HFF-Myc (cell line): ENCODE measurements at regions not wholly inside any gene's neighbourhood (a gene's known extent, or its start where the extent isn't known, plus 50 kb on each side); places are given as distances from the start of the nearest gene placed in this dataset.

Source experiments
- DNase-seq: peaks from one replicate; pipeline ENCODE4 v3.0.0-alpha.2; 2011; ENCODE audit warnings: low read depth; ENCODE audit errors: extremely low read depth
- H3K4me3 ChIP-seq: replicated peaks from 2 replicates; pipeline ENCODE4 v1.5.1; 2011; ENCODE audit warnings: low read depth, mild to moderate bottlenecking, control low read depth, low read length
- CTCF ChIP-seq: IDR thresholded peaks from 2 replicates; pipeline ENCODE4 v1.5.1; 2012; ENCODE audit warnings: mild to moderate bottlenecking, low read depth, low read length, control low read depth; ENCODE audit errors: missing control alignments

GRCh38 chr2:16718576-16719484 is 53.2 kb upstream of the CYRIA start:
- no peak overlapping the region for H3K4me3 ChIP-seq
- no peak for DNase-seq
- no peak for TF ChIP-seq CTCF

- no peak overlapping the region for H3K4me3 ChIP-seq
- no peak for TF ChIP-seq CTCF
- no peak for DNase-seq
These were observed 51.8 kb upstream of the CYRIA start for GRCh38 chr2:16717477-16717876.

GRCh38 chr2:16716944-16717343 is 51.3 kb upstream of the CYRIA start:
- DNase-seq: no peak
- no peak overlapping the region for H3K4me3 ChIP-seq
- TF ChIP-seq CTCF: no peak

- TF ChIP-seq CTCF: no peak
- no peak for DNase-seq
- H3K4me3 ChIP-seq: no peak overlapping the region
These were observed 50.4 kb upstream of the CYRIA start for GRCh38 chr2:16716024-16716423.
